ENCODE measurements at regions not wholly inside any gene's neighbourhood (a gene's known extent, or its start where the extent isn't known, plus 50 kb on each side); places are given as distances from the start of the nearest gene placed in this dataset.

DNA sequence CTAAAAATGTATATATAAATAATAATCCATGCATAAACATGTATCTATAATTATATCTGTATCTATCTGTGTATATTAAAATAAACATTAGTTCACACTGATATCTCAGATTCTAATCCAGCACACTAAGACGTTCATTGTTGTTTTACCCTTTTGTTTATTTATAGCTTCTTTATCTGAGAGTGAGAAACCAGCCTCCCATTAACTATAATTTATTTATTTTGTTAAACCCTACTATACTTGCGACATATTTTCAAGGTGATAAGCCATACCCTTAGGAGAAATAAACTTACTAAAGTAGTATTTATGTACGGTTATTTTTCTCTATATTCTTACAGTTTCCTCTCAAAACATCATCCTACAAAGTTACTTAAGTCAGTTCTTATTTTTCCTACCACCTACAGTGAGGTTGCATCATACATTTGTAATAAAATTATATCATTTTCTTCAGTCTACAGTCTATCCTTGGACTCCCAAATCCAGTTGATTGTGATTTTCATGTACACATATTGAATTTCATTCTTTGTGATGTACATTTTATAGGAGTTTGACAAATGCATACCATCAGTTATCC, 726.4 kb upstream of the FAM174A start (continued):
- TF ChIP-seq E2F5 (CRISPR knock-in tag; IDR thresholded peaks at IDR 0.05) (no peak), ELF4 (CRISPR knock-in tag; IDR thresholded peaks at IDR 0.05; ENCODE audit: low read depth) (no peak)

DNA sequence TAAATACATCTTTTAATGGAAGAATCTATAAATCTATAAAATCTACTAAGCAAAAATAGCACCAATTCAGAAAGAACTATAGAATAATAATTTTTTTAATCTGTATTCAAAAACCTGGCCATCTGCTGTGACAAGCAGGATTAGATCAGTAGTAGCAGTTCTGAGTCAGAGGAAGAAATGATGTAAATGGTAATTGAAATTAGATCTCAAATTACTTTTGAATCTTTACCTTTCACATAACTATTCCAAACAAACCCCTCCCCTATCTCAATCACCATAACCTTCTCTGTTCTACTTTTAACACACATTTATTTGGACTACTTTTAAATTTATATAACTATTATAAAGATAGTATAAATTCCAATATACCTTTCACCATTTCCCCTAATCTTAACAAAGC, 727.8 kb upstream of the FAM174A start:
- Mint-ChIP-seq H3K27me3 (ENCODE audit: low read depth) (no peaks in the 10 kb centered on the region), H3K4me1 (no peaks in the 10 kb centered on the region), H3K27ac (no peak overlapping the region), H3K36me3 (no peaks in the 10 kb centered on the region), H3K9me3 (no peaks in the 10 kb centered on the region), H3K4me3 (no peak overlapping the region)
- ATAC-seq: no peak
- ChIA-PET CTCF (no interaction called here), POLR2A (no interaction called here)
- no peak for DNase-seq (ENCODE audit: low spot score)
- TF ChIP-seq ERG (CRISPR knock-in tag; IDR thresholded peaks at IDR 0.05): no peak
- no peak for TF ChIP-seq ATF3 (CRISPR knock-in tag; conservative IDR thresholded peaks at IDR 0.05)
- TF ChIP-seq ZNF263 (CRISPR knock-in tag; IDR thresholded peaks at IDR 0.05; ENCODE audit: low read depth): no peak
- TF ChIP-seq ZBTB43 (CRISPR knock-in tag; IDR thresholded peaks at IDR 0.05): no peak
- no peak for TF ChIP-seq NFE2L1 (CRISPR knock-in tag; IDR thresholded peaks at IDR 0.05)
- TF ChIP-seq, protein P1, sequence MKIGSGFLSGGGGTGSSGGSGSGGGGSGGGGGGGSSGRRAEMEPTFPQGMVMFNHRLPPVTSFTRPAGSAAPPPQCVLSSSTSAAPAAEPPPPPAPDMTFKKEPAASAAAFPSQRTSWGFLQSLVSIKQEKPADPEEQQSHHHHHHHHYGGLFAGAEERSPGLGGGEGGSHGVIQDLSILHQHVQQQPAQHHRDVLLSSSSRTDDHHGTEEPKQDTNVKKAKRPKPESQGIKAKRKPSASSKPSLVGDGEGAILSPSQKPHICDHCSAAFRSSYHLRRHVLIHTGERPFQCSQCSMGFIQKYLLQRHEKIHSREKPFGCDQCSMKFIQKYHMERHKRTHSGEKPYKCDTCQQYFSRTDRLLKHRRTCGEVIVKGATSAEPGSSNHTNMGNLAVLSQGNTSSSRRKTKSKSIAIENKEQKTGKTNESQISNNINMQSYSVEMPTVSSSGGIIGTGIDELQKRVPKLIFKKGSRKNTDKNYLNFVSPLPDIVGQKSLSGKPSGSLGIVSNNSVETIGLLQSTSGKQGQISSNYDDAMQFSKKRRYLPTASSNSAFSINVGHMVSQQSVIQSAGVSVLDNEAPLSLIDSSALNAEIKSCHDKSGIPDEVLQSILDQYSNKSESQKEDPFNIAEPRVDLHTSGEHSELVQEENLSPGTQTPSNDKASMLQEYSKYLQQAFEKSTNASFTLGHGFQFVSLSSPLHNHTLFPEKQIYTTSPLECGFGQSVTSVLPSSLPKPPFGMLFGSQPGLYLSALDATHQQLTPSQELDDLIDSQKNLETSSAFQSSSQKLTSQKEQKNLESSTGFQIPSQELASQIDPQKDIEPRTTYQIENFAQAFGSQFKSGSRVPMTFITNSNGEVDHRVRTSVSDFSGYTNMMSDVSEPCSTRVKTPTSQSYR (CRISPR knock-in tag; IDR thresholded peaks at IDR 0.05): no peak
- no peak for TF ChIP-seq TCF7 (CRISPR knock-in tag; IDR thresholded peaks at IDR 0.05; ENCODE audit: low read depth)
- no peak for TF ChIP-seq SMAD3 (CRISPR knock-in tag; IDR thresholded peaks at IDR 0.05; ENCODE audit: borderline replicate concordance)
- TF ChIP-seq GABPB1 (CRISPR knock-in tag; IDR thresholded peaks at IDR 0.05): no peak
- TF ChIP-seq MLX (CRISPR knock-in tag; IDR thresholded peaks at IDR 0.05): no peak
- no peak for TF ChIP-seq ETV6 (CRISPR knock-in tag; IDR thresholded peaks at IDR 0.05)
- TF ChIP-seq ATF1 (CRISPR knock-in tag; IDR thresholded peaks at IDR 0.05): no peak
- no peak for TF ChIP-seq MXD4 (CRISPR knock-in tag; IDR thresholded peaks at IDR 0.05; ENCODE audit: borderline replicate concordance)

GRCh38 chr5:99795031-99795430, 740.1 kb upstream of the FAM174A start:
- POLR2A ChIA-PET: no interaction called here
- Mint-ChIP-seq H3K36me3 (no peaks in the 10 kb centered on the region), H3K27me3 (ENCODE audit: low read depth) (no peaks in the 10 kb centered on the region), H3K9me3 (peaks cover 18% of the 10 kb centered on the region), H3K4me3 (no peak overlapping the region), H3K27ac (no peak overlapping the region), H3K4me1 (no peaks in the 10 kb centered on the region)
- CTCF ChIA-PET: no interaction called here
- DNase-seq (ENCODE audit: low spot score) (no peak), ATAC-seq (no peak)
- TF ChIP-seq, protein P2, sequence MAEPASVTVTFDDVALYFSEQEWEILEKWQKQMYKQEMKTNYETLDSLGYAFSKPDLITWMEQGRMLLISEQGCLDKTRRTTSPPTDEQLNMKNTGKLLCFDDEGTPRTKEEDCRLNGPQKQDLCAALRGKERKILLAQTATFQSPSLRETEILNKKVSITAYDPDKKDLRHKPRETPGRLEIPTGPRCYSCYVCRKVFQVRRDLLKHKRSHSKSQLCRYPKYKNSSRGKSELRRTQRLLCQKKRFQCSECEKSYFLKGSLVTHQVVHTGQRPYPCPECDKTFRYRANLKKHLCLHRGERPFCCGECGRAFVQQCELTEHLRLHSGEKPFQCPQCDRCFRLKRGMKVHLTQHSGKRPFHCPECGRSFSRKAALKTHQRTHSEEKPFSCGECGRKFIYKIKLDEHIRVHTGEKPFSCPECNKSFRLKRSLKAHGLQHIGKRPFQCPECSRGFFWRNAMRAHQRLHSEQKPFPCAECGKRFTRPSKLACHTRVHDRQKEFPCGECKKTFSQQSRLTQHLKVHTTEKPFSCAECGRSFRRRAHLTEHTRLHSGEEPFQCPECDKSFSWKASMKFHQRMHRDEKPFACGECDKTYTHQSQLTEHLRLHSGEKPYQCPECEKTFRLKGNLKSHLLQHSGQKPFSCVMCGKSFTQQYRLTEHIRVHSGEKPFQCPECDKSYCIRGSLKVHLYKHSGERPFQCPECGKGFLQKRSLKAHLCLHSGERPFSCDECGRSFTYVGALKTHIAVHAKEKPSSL (CRISPR knock-in tag; conservative IDR thresholded peaks at IDR 0.05): no peak

Measured in WTC11 (cell line).